Endothelial cell of hepatic sinusoid (primary cell): ENCODE measurements at regions not wholly inside any gene's neighbourhood (a gene's known extent, or its start where the extent isn't known, plus 50 kb on each side); places are given as distances from the start of the nearest gene placed in this dataset.
"Not testable (repeated sequence)": the region's sequence is repeated elsewhere in the genome, so short reads cannot be mapped to it uniquely, and the experiment has no call there.

Experiments used
- in situ Hi-C: cut with HindIII; loops from 2 replicates; pipeline ENCODE4 v1.10.0; 2017; ENCODE audit warnings: low sequenced_read_pairs

DNA sequence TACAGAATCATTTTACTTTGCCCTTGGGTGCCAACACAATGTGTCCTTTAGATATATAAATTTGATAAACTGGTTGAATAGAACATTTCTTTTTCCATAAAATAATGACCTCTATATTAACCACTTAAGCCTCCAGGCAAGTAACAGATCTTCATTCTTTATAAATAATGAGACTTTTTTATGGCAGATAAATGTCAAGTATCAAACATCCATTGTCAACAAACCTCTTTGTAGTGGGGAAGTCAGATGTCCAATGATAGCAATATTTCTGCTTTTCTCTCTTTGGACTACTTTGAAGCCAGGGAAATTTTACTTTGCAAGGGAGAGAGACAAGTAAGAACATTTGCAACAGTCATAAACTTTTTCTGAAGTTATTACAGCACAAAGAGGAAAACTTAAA is 841.2 kb downstream of the CDH8 start:
- in situ Hi-C loops = no loop called here

DNA sequence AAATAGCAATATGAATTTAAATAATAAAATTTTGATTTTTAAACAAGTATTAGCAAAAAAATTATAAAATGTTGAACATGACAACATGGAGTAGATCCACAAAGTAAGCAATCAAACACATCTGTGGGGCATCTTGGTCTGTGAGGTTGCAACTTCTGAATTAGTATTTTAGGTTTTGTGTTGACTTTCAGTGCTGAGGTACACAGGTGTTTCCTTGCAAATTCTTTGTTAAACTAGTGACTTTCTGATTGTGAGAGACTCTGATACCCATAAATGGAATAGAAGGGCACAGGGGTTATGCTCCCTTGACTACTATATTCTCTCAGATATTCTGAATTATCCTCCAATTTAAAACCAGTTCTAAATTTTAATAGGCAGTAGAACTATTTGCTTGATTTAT is 841.7 kb downstream of the CDH8 start:
- in situ Hi-C loops = no loop called here

DNA sequence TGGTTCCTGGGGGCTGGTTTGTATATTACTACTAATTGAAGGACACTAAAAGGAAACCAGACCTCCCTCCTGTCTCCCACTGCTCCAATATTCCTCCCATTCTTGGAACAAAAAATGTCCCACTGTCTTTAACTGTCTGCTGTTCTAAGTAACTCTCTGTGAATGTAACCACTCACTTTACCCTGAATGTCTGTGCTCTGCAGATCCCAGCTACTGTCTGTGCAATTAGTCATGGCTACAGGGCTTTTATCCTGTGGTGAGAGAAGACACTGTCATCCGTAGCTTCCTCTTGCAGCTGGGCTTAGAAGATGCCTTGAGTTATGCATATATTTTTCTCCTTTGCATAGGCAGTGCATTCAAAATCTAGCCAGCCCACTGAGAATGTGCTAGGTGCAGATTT is 853.8 kb downstream of the CDH8 start:
- in situ Hi-C loops = no loop called here

DNA sequence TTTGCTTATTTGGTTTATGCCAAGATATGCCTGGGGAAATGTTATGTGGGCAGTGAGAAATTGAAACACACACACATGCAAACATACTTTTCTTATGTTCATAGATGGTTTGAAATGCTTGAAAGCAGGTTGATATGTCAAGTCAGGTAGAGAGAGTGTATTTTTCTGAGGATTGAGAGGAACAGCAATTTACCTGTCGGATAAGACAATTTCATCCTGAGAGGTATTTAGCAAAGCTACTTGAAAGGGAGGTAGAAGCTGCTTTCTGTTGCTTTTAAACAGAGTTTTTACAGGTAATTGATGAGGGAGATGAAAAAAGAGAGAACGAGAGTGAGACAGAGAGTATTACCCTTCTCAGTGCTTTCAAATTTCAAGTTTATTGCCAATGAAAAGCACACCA is 854.3 kb downstream of the CDH8 start:
- in situ Hi-C loops = no loop called here

DNA sequence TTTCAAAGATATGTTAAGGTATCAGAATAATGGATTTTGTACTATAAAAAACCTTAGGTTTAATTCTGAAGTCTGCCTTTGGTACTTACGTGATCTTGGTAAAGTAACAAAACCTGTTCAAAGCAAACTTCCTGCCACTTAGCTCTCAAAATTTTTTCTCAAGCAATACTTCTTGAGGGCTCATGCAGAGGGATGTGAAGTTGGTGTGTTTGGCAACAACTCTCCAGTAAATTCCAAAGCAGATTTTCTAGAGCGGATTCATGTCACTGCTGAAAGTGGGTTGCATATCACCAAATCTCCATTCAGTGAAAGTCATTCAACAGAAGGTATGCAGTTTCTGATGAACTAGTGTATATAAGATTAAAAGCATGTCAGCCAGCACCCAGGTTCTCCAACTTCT is 856.7 kb downstream of the CDH8 start:
- in situ Hi-C loops = no loop called here

DNA sequence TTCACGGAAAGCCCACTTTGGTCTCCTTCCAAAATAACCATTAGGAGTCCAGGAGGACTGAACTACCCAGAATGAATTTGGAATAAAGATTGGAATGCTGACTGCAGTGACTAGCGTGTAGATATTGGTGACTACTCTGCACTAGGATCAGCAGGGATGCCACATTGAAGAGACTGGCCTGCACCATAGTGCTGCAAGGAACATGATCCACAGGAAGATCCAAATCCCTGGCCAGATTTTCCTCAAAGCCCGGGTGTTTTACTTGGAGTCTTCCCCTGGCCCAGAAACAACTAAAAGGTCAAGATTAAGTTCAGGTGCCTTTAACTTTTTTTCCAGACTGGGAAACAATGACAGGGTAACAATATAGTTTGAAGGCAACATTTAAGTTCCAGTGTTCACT is 870.4 kb downstream of the CDH8 start:
- in situ Hi-C loops = no loop called here

DNA sequence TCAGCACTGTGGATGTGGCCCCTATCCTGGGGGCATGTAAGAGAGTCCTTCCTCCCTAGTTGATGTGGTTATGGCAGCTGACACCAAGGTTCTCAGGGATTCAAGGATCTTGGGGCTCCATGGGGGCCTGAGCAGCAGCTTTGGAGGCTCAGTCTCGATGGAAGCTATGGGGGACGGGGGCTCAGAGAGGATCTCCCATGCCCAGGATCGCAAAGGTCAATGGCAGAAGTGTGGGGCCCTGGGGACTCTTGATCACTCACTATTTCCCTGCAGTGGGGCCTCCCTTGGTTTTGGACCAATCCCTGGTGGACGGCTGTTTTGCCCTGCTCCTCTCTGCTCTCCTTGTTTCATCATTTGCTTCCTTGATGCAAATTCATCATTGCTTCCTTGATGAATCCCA is 885.9 kb downstream of the CDH8 start:
- in situ Hi-C loops = no loop called here

DNA sequence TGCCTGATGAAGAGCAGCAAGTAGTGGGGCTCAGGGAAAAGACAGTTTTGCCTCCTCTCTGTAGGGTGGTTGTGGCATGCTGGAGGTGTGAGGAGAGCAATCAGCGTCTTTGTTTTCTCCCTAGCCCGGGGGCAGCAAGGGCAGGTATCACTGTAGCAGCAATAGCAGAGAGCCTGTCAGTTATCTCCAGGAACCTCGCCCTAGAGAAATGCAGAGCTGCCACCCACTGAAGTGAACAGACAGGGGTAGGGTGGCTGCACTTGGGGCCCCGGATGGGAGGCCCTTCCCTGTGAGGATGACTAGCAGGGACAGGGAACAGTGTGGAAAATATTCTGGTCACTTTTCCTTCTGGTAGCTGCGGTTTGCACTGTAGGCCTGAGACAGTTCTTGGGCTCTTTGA is 886.5 kb downstream of the CDH8 start:
- in situ Hi-C loops = no loop called here

DNA sequence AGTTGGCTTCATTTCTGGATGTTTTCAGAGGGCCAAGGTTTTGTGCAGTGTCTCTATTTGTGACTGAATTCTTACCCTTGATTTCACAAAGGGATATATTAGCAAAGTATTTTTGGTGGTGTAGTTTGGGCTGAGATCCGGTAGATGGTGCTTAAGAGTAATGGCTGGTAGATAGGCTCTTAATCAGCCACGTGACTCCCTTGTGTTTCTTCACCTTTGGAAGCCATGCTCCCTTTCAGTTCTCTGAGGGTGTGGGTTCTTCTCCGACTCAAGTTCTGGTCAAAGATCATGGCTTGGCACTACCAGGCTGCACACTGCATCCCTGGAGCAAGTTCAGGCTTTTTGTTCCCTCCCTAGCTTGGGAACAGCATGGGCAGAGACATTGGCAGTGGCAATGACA is 887.3 kb downstream of the CDH8 start:
- in situ Hi-C loops = no loop called here

DNA sequence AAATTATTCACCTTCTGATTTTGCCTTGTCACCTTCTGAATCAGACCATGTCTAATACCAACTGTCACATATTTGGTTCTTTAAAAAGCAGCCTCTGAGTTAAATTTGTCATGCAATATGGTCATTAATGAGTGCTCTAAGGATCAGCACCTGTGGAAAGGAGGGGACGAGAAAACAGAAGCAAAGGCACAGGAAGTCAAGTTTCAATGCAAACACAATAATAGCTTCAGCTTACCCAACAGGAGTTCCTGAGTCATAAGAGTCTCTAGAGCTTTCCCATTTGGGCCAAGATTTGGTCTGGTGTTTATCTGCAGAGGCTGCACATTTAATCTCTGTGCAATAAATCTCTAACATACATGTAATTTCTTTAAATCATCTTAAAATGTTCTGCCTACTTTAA is 889.8 kb downstream of the CDH8 start:
- in situ Hi-C loops = no loop called here

DNA sequence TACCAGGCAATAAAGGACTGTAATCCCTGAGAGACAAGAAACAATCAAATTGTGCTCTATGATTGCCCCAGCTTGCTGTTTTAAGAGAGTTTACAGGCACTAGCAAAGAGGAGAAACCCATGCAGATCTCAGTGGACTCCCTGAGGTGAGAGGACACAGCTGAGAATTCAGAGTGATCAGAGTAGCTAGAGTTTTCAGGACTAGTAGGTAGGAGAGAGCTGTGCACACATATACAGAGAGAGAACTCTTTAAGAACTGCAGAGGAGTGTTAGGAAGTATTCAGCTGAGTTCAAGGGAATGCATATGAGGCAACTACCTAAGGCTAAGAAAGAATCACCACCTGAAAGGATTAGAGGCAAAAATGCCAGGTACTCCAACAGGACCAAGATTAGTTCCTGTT is 904.8 kb downstream of the CDH8 start:
- in situ Hi-C loops = no loop called here

DNA sequence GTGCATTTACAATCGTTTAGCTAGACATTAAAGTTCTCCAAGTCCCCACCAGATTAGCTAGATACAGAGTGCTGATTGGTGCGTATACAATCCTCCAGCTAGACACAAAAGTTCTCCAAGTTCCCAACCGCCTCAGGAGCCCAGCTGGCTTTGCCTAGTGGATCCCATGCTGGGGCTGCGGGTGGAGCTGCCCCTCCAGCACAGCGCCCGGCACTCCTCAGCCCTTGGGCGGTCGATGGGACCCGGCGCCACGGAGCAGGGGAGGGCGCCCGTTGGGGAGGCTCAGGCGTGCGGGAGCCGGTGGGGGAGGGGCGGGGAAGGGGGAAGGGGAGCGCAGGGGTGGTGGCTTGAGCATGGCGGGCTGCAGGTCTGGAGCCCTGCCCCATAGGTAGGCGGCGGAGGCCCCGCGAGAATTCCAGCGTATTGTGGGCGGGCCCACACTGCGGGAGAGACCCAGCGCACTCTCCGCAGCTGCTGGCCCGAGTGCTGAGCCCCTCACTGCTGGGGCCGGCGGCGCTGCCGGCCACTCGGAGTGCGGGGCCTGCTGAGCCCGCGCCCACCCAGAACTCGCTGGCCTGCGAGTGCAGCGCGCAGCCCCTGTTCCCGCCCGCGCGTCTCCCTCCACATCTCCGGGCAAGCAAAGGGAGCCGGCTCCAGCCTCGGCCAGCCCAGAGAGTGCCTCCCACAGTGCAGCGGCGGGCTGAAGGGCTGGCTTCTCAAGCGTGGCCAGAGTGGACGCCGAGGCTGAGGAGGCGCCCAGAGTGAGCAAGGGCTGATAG is 907.5 kb downstream of the CDH8 start:
- in situ Hi-C loops = no loop called here

DNA sequence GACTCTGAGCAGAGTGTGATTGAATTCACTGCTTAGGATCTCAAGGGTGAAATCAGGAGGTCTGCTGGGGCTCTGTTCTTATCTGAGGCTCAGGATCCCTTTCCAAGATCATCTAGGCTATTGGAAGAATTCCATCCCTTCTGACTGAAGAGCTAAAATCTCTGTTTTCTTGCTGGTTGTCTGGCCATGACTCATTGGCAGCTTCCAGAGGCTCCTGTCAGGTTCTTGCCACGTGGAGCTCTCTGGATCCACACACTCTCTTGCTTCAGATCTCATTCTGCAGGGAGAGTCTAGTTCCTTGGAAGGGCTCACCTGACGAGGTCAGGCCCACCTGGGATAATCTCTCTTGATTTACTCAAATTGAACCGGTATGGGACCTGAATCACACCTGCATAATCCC is 930.7 kb downstream of the CDH8 start:
- in situ Hi-C loops = no loop called here

DNA sequence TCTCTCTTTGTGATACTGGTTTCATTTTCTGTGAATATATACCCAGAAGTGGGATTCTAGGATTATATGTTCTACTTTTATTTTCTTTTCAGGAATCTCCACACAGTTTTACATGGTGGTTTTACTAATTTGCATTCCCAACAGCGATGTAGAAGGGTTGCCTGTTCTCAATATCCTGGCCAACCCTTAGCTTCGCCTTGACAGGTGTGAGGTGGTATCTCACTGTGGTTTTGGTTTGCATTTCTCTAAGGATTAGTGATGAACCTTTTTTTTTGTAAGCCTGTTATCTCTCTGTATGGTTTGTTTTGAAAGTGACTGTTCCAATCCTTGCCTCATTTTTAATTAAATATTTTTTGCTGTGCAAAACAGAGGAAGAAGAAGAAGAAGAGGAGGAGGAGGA is 937.7 kb downstream of the CDH8 start:
- in situ Hi-C loops = no loop called here

DNA sequence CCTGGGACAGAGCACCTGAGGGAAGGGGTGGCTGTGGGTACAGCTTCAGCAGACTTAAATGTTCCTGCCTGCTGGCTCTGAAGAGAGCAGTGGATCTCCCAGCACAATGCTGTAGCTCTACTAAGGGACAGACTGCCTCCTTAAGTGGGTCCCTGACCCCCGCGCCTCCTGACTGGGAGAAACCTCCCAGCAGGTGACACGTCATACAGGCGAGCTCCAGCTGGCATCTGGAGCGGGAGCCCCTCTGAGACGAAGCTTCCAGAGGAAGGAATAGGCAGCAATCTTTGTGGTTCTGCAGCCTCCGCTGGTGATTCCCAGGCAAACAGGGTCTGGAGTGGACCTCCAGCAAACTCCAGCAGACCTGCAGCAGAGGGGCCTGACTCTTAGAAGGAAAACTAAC is 944.9 kb downstream of the CDH8 start:
- in situ Hi-C loops = not testable (repeated sequence)

DNA sequence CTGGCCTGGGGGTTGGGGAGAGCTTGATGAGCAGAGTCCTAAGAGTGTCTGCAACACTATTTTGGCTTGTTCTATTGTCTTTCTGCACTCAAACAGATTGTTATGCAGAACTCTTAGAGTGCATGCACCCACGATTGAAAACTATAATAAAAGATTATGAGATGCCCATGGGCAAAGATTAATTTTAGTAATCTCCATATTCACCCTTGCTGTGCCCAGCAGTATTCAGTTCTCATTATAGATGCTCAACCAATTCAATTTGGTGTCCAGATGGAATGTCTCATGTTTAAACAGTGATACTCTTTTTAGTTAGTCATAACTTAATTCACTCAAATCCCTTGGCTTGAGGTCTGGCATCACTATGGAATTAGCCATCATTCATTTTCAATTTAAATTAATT is 952.5 kb downstream of the CDH8 start:
- in situ Hi-C loops = no loop called here

DNA sequence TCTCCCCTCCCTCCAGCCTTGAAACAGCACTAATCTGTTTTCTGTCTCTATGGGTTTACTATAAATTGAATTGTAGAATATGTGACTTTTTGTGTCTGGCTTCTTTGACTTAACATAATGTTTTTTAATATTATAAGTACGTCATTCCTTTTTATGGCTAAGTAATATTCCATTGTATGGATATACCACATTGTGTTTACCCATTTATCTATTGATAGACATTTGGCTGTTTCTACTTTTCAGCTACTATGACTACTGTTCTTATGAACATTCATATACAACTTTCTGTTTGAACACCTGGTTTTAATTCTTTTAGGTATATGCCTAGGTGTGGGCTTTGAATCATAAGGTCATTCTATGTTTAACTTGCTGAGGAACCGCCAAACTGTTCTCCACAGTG is 961.9 kb downstream of the CDH8 start:
- in situ Hi-C loops = no loop called here

DNA sequence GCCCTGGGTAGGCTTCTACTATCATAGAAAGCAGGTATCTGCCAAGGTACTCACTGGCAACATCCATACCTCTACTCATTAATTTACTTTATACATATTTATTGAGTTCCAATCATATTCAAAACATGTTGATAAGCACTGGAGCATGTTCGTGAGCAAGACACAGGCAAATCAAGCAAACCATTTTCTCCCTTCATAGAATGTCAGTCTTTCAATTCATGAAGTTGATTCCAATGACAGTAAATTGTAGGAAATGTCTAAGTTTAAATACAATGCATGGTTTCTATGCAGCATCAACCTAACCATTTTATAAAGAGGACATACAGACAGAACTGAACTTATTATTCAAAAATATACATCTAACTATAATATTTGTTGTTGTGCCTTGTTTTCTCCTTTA is 978.6 kb downstream of the CDH8 start:
- in situ Hi-C loops = no loop called here

DNA sequence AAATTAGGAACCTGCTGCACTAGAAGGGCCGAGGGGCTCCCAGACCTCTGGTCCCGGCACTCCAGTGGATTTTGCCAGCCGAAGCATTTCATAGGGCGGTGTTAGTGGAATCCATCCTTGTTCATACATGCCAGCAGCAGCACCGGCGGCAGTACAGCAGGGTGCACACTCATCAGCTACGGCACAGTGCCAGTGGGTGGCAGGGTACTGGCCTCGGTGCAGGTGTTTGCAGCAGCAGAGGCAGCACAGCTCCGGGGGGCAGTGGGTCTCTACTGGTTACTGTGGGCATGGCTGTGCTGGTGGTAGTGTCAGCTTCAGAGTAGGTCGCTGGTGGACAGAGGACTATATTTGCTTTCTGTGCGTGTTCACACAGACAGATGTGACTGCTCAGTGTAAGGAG is 985.7 kb downstream of the CDH8 start:
- in situ Hi-C loops = no loop called here

DNA sequence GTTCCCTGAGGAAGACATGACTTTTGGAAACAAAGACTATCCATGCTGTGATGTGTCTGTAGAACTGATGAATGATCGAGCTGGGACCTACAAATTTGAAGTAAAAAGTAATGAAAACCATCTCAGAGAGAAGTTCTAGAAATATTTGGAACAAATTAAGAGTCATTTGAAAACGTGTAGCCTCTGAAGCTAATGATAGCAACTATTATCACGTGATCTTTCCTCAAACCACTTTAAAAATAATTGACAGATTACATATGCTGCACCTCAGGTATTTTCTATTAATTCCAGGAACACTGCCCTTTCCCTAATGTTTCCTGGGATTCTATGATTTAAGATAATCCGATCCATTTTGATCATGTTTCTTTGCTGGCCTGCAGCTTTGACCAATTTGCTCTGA is 990.3 kb downstream of the CDH8 start:
- in situ Hi-C loops = no loop called here

DNA sequence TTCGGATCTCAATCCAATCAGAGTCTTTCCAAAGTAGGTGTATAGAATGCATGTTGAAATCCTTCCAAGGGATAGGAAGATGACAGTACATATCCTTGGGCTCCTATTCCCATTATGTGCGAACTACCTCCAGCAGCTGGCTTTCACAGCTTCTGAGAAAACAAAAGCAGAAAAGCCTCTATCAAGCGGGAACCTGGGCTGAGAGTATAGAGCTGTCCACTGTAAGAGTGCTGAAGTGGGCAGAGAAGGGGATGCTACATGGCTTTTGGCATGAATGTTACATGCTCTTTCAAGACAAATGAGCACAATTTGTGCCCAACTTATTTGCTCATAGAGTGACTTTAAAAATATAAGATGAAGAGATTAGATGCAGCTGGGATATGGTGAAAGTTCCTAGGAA is 993.5 kb downstream of the CDH8 start:
- in situ Hi-C loops = no loop called here

DNA sequence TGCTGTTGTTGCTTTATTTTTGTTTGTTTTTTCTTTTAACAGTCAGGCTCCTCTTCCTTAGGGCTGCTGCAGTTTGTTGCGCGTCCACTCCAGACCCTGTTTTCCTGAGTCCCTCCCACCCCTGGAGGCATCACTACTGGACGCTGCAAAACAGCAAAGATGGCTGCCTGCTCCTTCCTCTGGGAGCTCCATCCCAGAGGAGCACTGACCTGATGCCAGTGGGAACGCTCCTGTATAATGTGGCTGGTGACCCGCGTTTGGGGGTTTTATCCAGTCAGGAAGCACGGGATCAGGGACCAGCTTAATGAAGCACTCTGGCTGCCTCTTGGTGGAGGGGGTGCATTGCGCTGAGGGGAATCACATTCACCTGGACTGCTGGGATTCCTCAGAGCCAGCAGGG is 1005.6 kb downstream of the CDH8 start:
- in situ Hi-C loops = no loop called here

DNA sequence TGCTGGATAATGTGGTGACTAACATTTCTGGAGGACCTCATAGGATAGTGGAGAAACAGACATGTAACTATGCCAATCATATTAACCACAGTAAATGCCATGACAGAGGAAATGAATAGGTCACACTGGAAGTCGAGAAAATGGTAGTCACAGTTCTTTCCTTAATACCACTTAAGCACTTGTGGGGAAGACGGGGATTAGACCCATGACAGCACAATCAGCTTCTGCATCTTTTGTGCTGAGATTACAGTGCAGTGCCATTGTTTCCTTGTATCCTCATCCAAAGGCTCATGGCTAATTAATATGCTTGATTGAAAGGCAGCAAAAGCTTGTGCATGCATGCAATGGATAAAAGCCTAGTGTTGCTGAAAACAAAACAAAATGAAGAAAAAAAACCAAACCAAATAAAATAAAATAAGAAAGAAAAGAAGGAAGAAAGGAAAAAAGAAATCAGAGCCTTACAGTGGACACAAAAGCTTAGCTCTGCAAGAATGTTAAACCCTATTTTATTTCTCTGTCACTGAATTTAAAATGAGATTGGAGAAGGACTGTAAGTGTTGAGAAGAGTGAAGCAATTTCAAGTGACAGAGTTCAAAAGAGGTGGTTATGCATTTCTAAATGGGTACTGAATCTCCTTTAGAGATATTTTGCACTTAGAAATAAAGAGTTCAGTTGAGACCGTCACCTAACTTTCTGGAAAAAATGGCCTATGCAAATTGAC is 1011.9 kb downstream of the CDH8 start:
- in situ Hi-C loops = no loop called here
